ENCODE measurements at regions not wholly inside any gene's neighbourhood (a gene's known extent, or its start where the extent isn't known, plus 50 kb on each side); places are given as distances from the start of the nearest gene placed in this dataset.
"Not testable (repeated sequence)": the region's sequence is repeated elsewhere in the genome, so short reads cannot be mapped to it uniquely, and the experiment has no call there.

GRCh38 chr12:59414051-59414450, 181.8 kb upstream of the SLC16A7 start:
- Histone ChIP-seq H3K4me2 (no peak overlapping the region), H3K9me3 (no peaks in the 10 kb centered on the region), H3K4me3 (no peak overlapping the region), H3K27ac (no peak overlapping the region), H4K20me1 (no peaks in the 10 kb centered on the region), H3K9ac (no peak overlapping the region), H3K4me1 (no peaks in the 10 kb centered on the region), H3K36me3 (no peaks in the 10 kb centered on the region), H3K27me3 (no peaks in the 10 kb centered on the region)
- no peak for TF ChIP-seq Cebpa-rat (IDR thresholded peaks at IDR 0.05)

- no peak overlapping the region for H3K9ac ChIP-seq
- no peak for TF ChIP-seq Cebpa-rat (IDR thresholded peaks at IDR 0.05)
- no peak overlapping the region for H3K4me3 ChIP-seq
- no peaks in the 10 kb centered on the region for H3K4me1 ChIP-seq
- H3K27ac ChIP-seq: no peak overlapping the region
- H3K9me3 ChIP-seq: no peaks in the 10 kb centered on the region
- H3K4me2 ChIP-seq: no peak overlapping the region
- H3K36me3 ChIP-seq: no peaks in the 10 kb centered on the region
- no peaks in the 10 kb centered on the region for H3K27me3 ChIP-seq
- H4K20me1 ChIP-seq: no peaks in the 10 kb centered on the region
Observed at GRCh38 chr12:59408431-59408830, 187.4 kb upstream of the SLC16A7 start.

- no peak for TF ChIP-seq Cebpa-rat (IDR thresholded peaks at IDR 0.05)
- Histone ChIP-seq H3K4me3 (no peak overlapping the region), H3K27me3 (no peaks in the 10 kb centered on the region), H3K27ac (no peak overlapping the region), H3K36me3 (no peaks in the 10 kb centered on the region), H3K9ac (no peak overlapping the region), H3K4me1 (no peaks in the 10 kb centered on the region), H3K4me2 (no peak overlapping the region), H4K20me1 (no peaks in the 10 kb centered on the region), H3K9me3 (no peaks in the 10 kb centered on the region)
Observed at GRCh38 chr12:59407799-59408198, 188.0 kb upstream of the SLC16A7 start.

- no peak overlapping the region for H3K4me3 ChIP-seq
- no peaks in the 10 kb centered on the region for H3K27me3 ChIP-seq
- TF ChIP-seq Cebpa-rat (IDR thresholded peaks at IDR 0.05): no peak
- no peak overlapping the region for H3K27ac ChIP-seq
- H3K9me3 ChIP-seq: no peaks in the 10 kb centered on the region
- no peaks in the 10 kb centered on the region for H3K36me3 ChIP-seq
- H3K4me1 ChIP-seq: no peaks in the 10 kb centered on the region
- H4K20me1 ChIP-seq: no peaks in the 10 kb centered on the region
- H3K9ac ChIP-seq: no peak overlapping the region
- no peak overlapping the region for H3K4me2 ChIP-seq
Observed at GRCh38 chr12:59405992-59406391, 189.8 kb upstream of the SLC16A7 start.

GRCh38 chr12:59404109-59404650, 191.6 kb upstream of the SLC16A7 start:
- Histone ChIP-seq H3K27me3 (no peaks in the 10 kb centered on the region), H3K36me3 (no peaks in the 10 kb centered on the region), H3K9me3 (0 out of 2 replicates have a peak, but pooled peaks cover 3% of the 10 kb centered on the region), H3K9ac (no peak overlapping the region), H3K4me2 (no peak overlapping the region), H3K27ac (no peak overlapping the region), H4K20me1 (no peaks in the 10 kb centered on the region), H3K4me3 (no peak overlapping the region), H3K4me1 (no peaks in the 10 kb centered on the region)
- TF ChIP-seq Cebpa-rat (IDR thresholded peaks at IDR 0.05): no peak

- Histone ChIP-seq H3K36me3 (no peaks in the 10 kb centered on the region), H3K9ac (no peak overlapping the region), H3K4me3 (no peak overlapping the region), H3K4me2 (no peak overlapping the region), H3K27me3 (no peaks in the 10 kb centered on the region), H4K20me1 (no peaks in the 10 kb centered on the region), H3K4me1 (no peaks in the 10 kb centered on the region), H3K9me3 (0 out of 2 replicates have a peak, but pooled peaks cover 3% of the 10 kb centered on the region), H3K27ac (no peak overlapping the region)
- no peak for TF ChIP-seq Cebpa-rat (IDR thresholded peaks at IDR 0.05)
Observed at GRCh38 chr12:59403259-59403932, 192.4 kb upstream of the SLC16A7 start.

- H3K4me1 ChIP-seq: no peaks in the 10 kb centered on the region
- no peaks in the 10 kb centered on the region for H4K20me1 ChIP-seq
- no peak for TF ChIP-seq Cebpa-rat (IDR thresholded peaks at IDR 0.05)
- no peak overlapping the region for H3K4me3 ChIP-seq
- no peak overlapping the region for H3K4me2 ChIP-seq
- H3K36me3 ChIP-seq: no peaks in the 10 kb centered on the region
- 0 out of 2 replicates have a peak, but pooled peaks cover 3% of the 10 kb centered on the region for H3K9me3 ChIP-seq
- no peak overlapping the region for H3K9ac ChIP-seq
- no peak overlapping the region for H3K27ac ChIP-seq
- no peaks in the 10 kb centered on the region for H3K27me3 ChIP-seq
Observed at GRCh38 chr12:59401862-59402261, 194.0 kb upstream of the SLC16A7 start.

GRCh38 chr12:59398164-59398563, 197.7 kb upstream of the SLC16A7 start:
- no peak overlapping the region for H3K27ac ChIP-seq
- H3K4me1 ChIP-seq: no peaks in the 10 kb centered on the region
- no peaks in the 10 kb centered on the region for H3K36me3 ChIP-seq
- no peak overlapping the region for H3K4me2 ChIP-seq
- TF ChIP-seq Cebpa-rat (IDR thresholded peaks at IDR 0.05): no peak
- H3K27me3 ChIP-seq: no peaks in the 10 kb centered on the region
- no peaks in the 10 kb centered on the region for H4K20me1 ChIP-seq
- no peak overlapping the region for H3K9ac ChIP-seq
- H3K9me3 ChIP-seq: 0 out of 2 replicates have a peak, but pooled peaks cover 3% of the 10 kb centered on the region
- H3K4me3 ChIP-seq: no peak overlapping the region

- Histone ChIP-seq H3K9me3 (0 out of 2 replicates have a peak, but pooled peaks cover 3% of the 10 kb centered on the region), H3K27me3 (no peaks in the 10 kb centered on the region), H3K4me3 (no peak overlapping the region), H3K4me1 (no peaks in the 10 kb centered on the region), H3K27ac (no peak overlapping the region), H3K4me2 (no peak overlapping the region), H3K9ac (no peak overlapping the region), H3K36me3 (no peaks in the 10 kb centered on the region), H4K20me1 (no peaks in the 10 kb centered on the region)
- TF ChIP-seq Cebpa-rat (IDR thresholded peaks at IDR 0.05): no peak
Observed at GRCh38 chr12:59396919-59397318, 198.9 kb upstream of the SLC16A7 start.

GRCh38 chr12:59396519-59396918, 199.3 kb upstream of the SLC16A7 start:
- no peaks in the 10 kb centered on the region for H3K36me3 ChIP-seq
- H4K20me1 ChIP-seq: no peaks in the 10 kb centered on the region
- no peak overlapping the region for H3K27ac ChIP-seq
- no peaks in the 10 kb centered on the region for H3K27me3 ChIP-seq
- TF ChIP-seq Cebpa-rat (IDR thresholded peaks at IDR 0.05): no peak
- no peaks in the 10 kb centered on the region for H3K4me1 ChIP-seq
- 0 out of 2 replicates have a peak, but pooled peaks cover 3% of the 10 kb centered on the region for H3K9me3 ChIP-seq
- no peak overlapping the region for H3K4me2 ChIP-seq
- H3K9ac ChIP-seq: no peak overlapping the region
- no peak overlapping the region for H3K4me3 ChIP-seq

GRCh38 chr12:59395310-59395709, 200.5 kb upstream of the SLC16A7 start:
- not testable (repeated sequence) for H3K4me1 ChIP-seq, H3K4me3 ChIP-seq, H3K9ac ChIP-seq, H3K27me3 ChIP-seq, H3K4me2 ChIP-seq, H3K9me3 ChIP-seq, H3K36me3 ChIP-seq, H4K20me1 ChIP-seq, H3K27ac ChIP-seq
